Suprapubic skin (tissue), 4 donors: ENCODE measurements at regions not wholly inside any gene's neighbourhood (a gene's known extent, or its start where the extent isn't known, plus 50 kb on each side); places are given as distances from the start of the nearest gene placed in this dataset.

Source experiments
- DNase-seq, 2 donors: peaks; one replicate each; pipeline ENCODE4 v3.0.0-alpha.2; 2019; ENCODE audit warnings: low spot score in 2 of 2
- H3K27ac ChIP-seq: fragments of 200-600 bp; sonication (generic); one replicate; pipeline ENCODE4 v1.5.1; 2019
- H3K27me3 ChIP-seq: fragments of 200-600 bp; sonication (generic); one replicate; pipeline ENCODE4 v1.5.1; 2019
- H3K36me3 ChIP-seq: fragments of 200-600 bp; sonication (generic); one replicate; pipeline ENCODE4 v1.5.1; 2019
- H3K4me1 ChIP-seq: fragments of 200-600 bp; sonication (generic); one replicate; pipeline ENCODE4 v1.5.1; 2019
- H3K4me3 ChIP-seq: fragments of 200-600 bp; sonication (generic); one replicate; pipeline ENCODE4 v1.5.1; 2019; ENCODE audit warnings: mild to moderate bottlenecking
- H3K9me3 ChIP-seq: fragments of 200-600 bp; sonication (generic); one replicate; pipeline ENCODE4 v1.5.1; 2019
- CTCF ChIP-seq, 2 donors: fragments of 200-600 bp in 1 of 2; fragments of 450-650 bp in 1 of 2; sonication (generic) in 1 of 2; IDR thresholded peaks; one replicate each; pipeline ENCODE4 v1.5.1; 2016 to 2019; ENCODE audit warnings: antibody characterized with exemption in 2 of 2, mild to moderate bottlenecking in 1 of 2, moderate library complexity in 1 of 2
- EP300 ChIP-seq: sonication (generic); formaldehyde crosslinking; IDR thresholded peaks from one replicate; pipeline ENCODE4 v1.6.1; 2017; ENCODE audit warnings: antibody characterized with exemption
- POLR2A ChIP-seq, 2 donors: fragments of 450-650 bp; IDR thresholded peaks; one replicate each; pipeline ENCODE4 v1.6.1; 2017; ENCODE audit warnings: antibody characterized with exemption in 2 of 2, mild to moderate bottlenecking in 2 of 2, moderate library complexity in 2 of 2
- POLR2AphosphoS5 ChIP-seq, 3 donors: sonication (generic); formaldehyde crosslinking; IDR thresholded peaks; one replicate each; pipeline ENCODE4 v1.6.1; 2017; ENCODE audit warnings: antibody characterized with exemption in 3 of 3
- WGBS: methylation state at CpG from one replicate; pipeline ENCODE4 v1.1.5; 2018; 5-methylcytosine and 5-hydroxymethylcytosine counted together

GRCh38 chr14:51574009-51574408 is 77.7 kb upstream of the FRMD6 start:
- H3K9me3 ChIP-seq = no peaks in the 10 kb centered on the region
- TF ChIP-seq CTCF (IDR thresholded peaks at IDR 0.05) (no peak), POLR2AphosphoS5 (IDR thresholded peaks at IDR 0.05) (no peak), POLR2A (IDR thresholded peaks at IDR 0.05) (no peak), EP300 (no peak)
- no peak overlapping the region for H3K4me3 ChIP-seq
- no peak overlapping the region for H3K27ac ChIP-seq
- H3K36me3 ChIP-seq = no peaks in the 10 kb centered on the region
- no peak for DNase-seq
- H3K4me1 ChIP-seq = peaks cover 10% of the 10 kb centered on the region
- H3K27me3 ChIP-seq = no peaks in the 10 kb centered on the region

GRCh38 chr14:51575349-51576116 is 76.2 kb upstream of the FRMD6 start:
- Histone ChIP-seq H3K36me3 (no peaks in the 10 kb centered on the region), H3K27ac (no peak overlapping the region), H3K4me1 (peaks cover 10% of the 10 kb centered on the region), H3K9me3 (no peaks in the 10 kb centered on the region), H3K4me3 (no peak overlapping the region), H3K27me3 (no peaks in the 10 kb centered on the region)
- WGBS = 65% methylated on average over 11 of the region's 11 CpGs
- DNase-seq = no peak
- TF ChIP-seq CTCF (IDR thresholded peaks at IDR 0.05) (no peak), POLR2AphosphoS5 (IDR thresholded peaks at IDR 0.05) (no peak), POLR2A (IDR thresholded peaks at IDR 0.05) (no peak), EP300 (no peak)

- WGBS = 75% methylated on average over 3 of the region's 3 CpGs
- DNase-seq = no peak
- no peak overlapping the region for H3K27ac ChIP-seq
Observed at GRCh38 chr14:51576117-51576430, 75.6 kb upstream of the FRMD6 start.

GRCh38 chr14:51576879-51577278 is 74.8 kb upstream of the FRMD6 start:
- Histone ChIP-seq H3K27me3 (no peaks in the 10 kb centered on the region), H3K27ac (no peak overlapping the region), H3K4me1 (peaks cover 10% of the 10 kb centered on the region), H3K36me3 (no peaks in the 10 kb centered on the region), H3K9me3 (no peaks in the 10 kb centered on the region), H3K4me3 (no peak overlapping the region)
- WGBS = 48% methylated on average over 1 of the region's 1 CpG
- DNase-seq = no peak
- TF ChIP-seq EP300 = no peak
- TF ChIP-seq POLR2A (IDR thresholded peaks at IDR 0.05) = no peak
- TF ChIP-seq CTCF (IDR thresholded peaks at IDR 0.05) = no peak
- no peak for TF ChIP-seq POLR2AphosphoS5 (IDR thresholded peaks at IDR 0.05)

More at GRCh38 chr14:51576117-51576430, 75.6 kb upstream of the FRMD6 start:
- Histone ChIP-seq H3K27me3 (no peaks in the 10 kb centered on the region), H3K4me1 (peaks cover 10% of the 10 kb centered on the region), H3K4me3 (no peak overlapping the region), H3K9me3 (no peaks in the 10 kb centered on the region), H3K36me3 (no peaks in the 10 kb centered on the region)
- TF ChIP-seq CTCF (IDR thresholded peaks at IDR 0.05) (no peak), EP300 (no peak), POLR2AphosphoS5 (IDR thresholded peaks at IDR 0.05) (no peak), POLR2A (IDR thresholded peaks at IDR 0.05) (no peak)

- peaks cover 10% of the 10 kb centered on the region for H3K4me1 ChIP-seq
- no peak overlapping the region for H3K4me3 ChIP-seq
- H3K27ac ChIP-seq = no peak overlapping the region
- H3K27me3 ChIP-seq = no peaks in the 10 kb centered on the region
- no peaks in the 10 kb centered on the region for H3K36me3 ChIP-seq
- TF ChIP-seq POLR2AphosphoS5 (IDR thresholded peaks at IDR 0.05) (no peak), CTCF (IDR thresholded peaks at IDR 0.05) (no peak), POLR2A (IDR thresholded peaks at IDR 0.05) (no peak)
- 85% methylated on average over 2 of the region's 2 CpGs for WGBS
- no peak for DNase-seq
- no peaks in the 10 kb centered on the region for H3K9me3 ChIP-seq
Observed at GRCh38 chr14:51578853-51579252, 72.9 kb upstream of the FRMD6 start.
